Stomach (tissue), 4 donors: ENCODE measurements at regions not wholly inside any gene's neighbourhood (a gene's known extent, or its start where the extent isn't known, plus 50 kb on each side); places are given as distances from the start of the nearest gene placed in this dataset.

ENCODE experiments used
- CTCF ChIP-seq, 7 experiments: fragments of 450-650 bp in 4 of 7; fragments of 200-600 bp in 3 of 7; sonication (generic) in 3 of 7; IDR thresholded peaks; one replicate each; pipeline ENCODE4 v1.5.1; 2016 to 2019; ENCODE audit warnings: antibody characterized with exemption in 7 of 7, control low read depth in 2 of 7, mild to moderate bottlenecking in 1 of 7
- POLR2A ChIP-seq, 4 donors: fragments of 450-650 bp; IDR thresholded peaks; one replicate each; pipeline ENCODE4 v1.6.1; 2016; ENCODE audit warnings: antibody characterized with exemption in 4 of 4, control low read depth in 2 of 4, mild to moderate bottlenecking in 1 of 4, moderate library complexity in 1 of 4
- POLR2AphosphoS5 ChIP-seq, 3 donors: sonication (generic); formaldehyde crosslinking; IDR thresholded peaks; one replicate each; pipeline ENCODE4 v1.6.1; 2016; ENCODE audit warnings: antibody characterized with exemption in 3 of 3

GRCh38 chr14:55773984-55774545, 194.1 kb downstream of the KTN1 start:
- TF ChIP-seq POLR2AphosphoS5 (IDR thresholded peaks at IDR 0.05), result no peak
- TF ChIP-seq CTCF (IDR thresholded peaks at IDR 0.05), result no peak
- no peak for TF ChIP-seq POLR2A (IDR thresholded peaks at IDR 0.05)
